Dedifferentiated amniotic fluid mesenchymal stem cell (primary cell): ENCODE measurements at regions not wholly inside any gene's neighbourhood (a gene's known extent, or its start where the extent isn't known, plus 50 kb on each side); places are given as distances from the start of the nearest gene placed in this dataset.
"Not testable (repeated sequence)": the region's sequence is repeated elsewhere in the genome, so short reads cannot be mapped to it uniquely, and the experiment has no call there.

Experiments
- DNase-seq: peaks from one replicate; pipeline ENCODE4 v3.0.0-alpha.2; 2016; ENCODE audit errors: extremely low spot score

DNA sequence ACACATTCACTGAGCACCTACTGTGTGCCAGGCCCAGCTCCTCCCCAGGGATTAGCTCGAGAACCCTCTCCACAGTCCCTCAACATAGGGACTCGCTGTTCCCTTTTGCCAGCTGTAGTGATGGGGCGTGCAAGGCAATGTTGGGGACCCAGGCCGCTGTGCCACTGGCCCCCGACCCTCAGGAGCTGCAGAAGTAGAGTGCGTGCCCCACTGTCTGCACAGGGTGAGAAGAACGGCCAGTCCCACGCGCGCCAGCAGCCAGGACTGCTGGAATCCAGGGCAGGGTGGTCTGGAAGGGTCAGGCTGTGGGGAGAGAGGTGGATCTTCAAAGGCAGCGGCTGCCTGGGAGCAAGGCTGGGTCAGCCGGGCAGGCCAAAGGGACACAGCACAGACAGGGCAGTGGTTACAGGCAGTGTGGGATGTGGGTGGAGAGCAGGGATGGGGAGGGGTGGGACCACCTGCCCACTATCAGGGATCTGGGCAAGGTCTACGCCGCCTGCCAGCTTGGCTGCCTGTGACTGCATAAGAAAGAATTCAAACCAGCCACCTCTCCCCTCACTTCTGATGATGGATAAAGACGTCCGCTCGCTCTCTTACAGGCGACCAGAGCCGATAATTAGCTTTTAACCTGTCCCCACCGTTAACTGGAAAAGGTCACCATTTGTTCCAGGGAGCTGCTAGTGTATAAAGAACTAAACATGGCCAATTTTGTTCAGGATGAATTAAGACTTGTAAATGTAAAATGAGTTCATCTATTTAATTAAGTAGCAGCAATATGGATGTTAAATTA, 86.7 kb upstream of the GSE1 start:
- no peak for DNase-seq

DNA sequence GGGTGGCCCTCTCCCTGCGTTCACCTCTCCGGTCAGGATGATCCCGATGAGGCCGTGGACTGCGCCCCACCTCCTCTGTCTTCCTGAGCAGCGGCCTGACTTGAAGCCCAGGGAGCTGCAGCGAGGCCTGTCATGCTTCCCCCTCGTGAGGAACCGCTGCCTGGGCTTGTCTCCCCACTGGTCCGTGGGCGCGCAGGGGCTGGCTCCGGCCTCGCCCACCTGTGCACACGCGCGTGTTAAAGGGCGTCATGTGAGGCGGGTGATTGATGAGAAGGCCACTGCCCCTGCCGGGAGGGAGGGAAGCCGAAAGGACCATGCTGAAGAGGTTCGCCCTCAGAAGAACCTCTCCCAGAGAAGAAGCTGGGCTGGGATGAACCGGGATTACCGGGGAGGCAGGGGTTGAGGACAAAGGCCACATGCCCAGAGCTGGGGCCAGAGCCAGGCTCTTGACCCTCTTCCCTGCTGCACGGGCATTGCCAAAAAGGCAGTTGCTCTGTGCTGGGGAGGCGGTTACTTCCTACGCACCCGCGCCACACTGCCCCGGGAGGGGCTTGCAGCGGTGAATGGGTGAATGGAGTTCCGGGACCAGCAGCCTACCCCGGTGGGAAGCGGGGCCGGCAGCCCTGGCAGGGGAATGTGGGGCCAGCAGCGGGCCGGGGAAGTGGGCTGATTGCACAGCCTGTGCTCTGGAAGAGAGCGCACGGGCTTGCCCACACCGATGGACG, 85.9 kb upstream of the GSE1 start:
- no peak for DNase-seq

DNA sequence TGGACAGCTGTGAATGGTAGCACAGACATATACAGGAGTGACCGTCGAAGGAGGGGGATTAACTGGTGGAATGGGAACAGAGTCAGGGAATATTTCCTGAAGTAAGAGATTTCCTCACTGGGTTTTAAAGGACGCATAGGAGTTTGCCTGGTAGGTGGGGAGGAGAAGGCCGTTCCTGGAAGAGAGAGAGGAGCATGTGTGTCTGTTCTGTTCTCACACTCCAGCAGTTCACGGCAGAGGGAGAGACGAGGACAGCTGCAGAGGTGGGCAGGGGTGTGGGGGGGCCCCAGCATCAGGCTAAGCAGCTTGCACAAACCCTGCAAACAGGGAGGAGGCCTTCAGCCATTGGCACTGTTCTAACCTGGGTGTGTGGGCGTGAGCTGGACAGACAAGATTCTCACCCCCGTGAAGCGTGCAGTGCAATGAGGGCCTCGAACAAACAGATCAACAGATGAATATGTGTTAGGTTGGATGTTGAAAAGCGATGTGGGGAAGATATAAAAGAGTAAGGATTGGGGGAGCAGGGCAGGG, 85.3 kb upstream of the GSE1 start:
- DNase-seq: no peak

DNA sequence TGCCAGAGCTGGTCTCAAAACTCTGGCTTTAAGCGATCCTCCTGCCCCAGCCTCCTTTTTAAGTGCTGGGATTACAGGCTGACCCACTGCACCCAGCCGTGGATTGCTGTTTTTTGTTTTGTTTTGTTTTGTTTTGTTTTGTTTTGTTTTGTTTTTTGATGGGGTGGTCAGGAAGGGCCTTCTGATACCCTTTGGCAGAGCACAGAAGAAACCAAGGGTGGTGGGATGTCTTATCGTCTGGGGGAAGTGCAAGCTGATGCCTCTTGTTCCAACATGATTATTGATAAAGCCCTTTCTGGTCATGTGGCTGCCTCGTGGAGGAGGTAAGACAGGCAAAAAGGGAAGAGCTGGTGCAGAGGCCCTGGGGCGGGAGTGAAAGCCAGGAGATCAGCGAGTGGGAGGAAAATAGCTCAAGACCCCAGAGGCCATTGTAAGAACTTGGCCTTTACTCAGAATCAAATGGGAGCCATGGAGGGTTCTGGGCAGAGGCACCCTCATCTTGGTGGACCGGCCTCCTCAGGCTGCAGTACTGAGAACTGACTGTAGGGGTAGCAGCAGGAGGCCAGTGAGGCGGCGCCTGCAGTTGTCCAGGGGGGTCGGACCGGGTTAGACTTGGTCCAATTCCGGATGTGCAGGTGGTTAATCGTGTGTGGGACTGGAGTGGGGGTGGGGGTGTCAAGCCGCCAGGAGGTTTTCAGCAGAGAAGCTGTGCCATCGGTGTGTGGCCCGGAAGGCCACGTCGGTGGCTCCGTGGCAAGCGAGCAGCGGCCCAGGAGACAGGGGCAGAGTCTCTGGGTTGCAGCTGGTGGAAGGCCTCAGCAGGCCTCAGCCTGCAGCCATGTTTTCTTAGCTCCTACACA, 84.4 kb upstream of the GSE1 start:
- no peak for DNase-seq

DNA sequence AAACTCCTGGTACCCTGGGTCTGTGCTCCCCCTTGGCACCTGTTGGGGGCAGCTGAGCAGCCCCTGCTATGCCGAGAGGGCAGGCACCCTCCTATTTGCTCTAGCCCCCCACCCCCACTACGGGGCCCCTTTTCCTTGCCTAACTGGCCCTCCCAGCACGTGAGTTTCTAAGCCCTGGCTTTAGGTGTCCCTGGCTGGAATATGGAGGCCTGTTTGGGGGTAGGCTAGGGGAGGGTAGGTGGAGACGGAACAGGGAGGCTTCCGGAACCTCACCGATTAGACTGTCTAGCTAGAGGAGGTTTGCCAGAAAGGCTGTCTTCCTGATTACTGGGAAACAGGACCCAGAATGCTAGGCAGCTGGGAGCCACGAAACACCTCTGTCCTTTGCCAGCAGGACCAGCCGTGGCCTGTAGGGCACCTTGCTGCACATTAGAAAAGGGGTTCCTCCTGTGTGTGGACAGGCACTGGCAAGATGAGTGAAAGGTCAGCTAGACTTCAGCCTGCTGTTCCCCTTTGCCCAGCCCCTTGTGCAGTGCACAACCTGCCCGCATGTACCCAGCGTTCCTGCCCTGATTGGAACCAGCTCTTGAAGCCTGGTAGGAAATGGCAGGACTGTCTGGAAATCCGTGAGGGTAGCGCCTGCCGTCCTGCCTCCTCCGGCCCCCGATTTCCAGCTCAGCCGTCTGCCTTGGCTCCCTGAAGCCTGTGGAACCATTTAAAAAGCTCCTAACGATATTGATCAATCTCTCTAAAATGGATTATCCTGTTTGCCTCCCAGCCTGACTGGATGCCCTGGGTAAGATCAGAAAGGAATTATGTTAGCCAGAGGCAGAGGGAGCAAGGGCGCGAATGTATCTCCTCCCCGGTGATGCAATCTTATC, 83.4 kb upstream of the GSE1 start:
- no peak for DNase-seq

DNA sequence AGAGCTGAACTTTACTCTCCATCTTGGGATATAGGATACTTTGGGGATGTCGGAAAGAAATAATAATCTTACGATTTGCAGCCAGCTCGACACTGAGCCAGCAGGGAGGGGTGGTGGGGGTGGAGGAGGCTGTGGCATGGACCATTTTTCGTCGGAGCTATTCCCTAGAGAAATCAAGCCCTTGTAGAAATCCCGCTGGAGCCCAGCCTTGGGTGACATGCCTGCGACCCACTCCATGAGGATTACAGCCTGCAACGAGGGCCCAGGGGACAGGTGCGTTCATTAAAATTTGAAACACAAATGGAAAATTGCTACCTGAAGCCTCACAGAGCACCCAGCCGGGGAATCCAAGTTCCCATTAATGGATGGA, 82.8 kb upstream of the GSE1 start:
- no peak for DNase-seq

DNA sequence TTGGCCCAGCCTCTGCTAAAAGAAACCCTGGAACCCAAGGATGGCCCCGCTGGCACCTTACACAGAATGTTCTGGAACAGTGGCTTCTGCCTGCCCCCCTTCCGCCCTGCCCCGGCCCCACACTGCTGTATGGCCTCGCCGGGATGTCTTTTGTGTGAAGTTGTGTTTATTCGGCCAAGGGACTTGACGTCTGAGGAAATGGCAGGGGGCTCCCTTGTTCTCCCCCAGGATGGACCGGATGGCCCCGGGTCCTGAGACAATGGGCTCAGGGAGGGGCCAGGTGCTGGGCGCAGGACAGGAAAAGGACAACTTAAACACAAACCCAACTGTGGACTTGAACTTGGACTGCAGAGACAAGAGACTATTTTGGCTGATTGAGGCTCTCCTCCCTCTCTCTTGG, 81.6 kb upstream of the GSE1 start:
- no peak for DNase-seq

DNA sequence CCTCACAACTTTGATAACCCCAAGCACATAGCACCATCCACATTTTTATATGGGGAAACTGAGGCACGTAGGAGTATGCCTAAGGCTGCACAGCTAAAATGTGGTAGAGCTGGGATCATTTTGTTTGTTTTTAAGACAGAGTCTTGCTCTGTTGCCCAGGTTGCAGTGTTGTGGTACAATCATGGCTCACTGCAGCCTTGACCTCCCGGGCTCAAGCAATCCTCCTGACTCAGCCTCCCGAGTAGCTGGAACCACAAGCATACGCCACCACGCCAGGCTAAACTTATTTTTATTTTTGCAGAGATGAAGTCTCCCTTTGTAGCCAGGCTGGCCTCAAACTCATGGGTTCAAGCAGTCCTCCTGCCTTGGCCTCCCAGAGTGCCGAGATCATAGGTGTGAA, 81.0 kb upstream of the GSE1 start:
- no peak for DNase-seq

DNA sequence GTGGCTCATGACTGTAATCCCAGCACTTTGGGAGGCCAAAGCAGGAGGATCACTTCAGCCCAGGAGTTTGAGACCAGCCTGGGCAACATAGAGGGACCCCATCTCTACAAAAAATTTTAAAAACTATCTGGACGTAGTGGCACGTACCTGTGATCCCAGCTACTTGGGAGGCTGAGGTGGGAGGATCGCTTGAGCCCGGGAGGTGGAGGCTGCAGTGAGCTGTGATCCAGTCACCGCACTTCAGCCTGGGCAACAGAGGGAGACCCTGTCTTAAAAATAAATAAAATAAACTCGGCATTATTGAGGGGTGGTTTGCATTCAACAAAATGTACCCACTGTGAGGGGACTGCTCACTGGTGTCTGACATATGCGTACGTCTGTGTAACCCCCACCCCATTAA, 79.5 kb upstream of the GSE1 start:
- not testable (repeated sequence) for DNase-seq

DNA sequence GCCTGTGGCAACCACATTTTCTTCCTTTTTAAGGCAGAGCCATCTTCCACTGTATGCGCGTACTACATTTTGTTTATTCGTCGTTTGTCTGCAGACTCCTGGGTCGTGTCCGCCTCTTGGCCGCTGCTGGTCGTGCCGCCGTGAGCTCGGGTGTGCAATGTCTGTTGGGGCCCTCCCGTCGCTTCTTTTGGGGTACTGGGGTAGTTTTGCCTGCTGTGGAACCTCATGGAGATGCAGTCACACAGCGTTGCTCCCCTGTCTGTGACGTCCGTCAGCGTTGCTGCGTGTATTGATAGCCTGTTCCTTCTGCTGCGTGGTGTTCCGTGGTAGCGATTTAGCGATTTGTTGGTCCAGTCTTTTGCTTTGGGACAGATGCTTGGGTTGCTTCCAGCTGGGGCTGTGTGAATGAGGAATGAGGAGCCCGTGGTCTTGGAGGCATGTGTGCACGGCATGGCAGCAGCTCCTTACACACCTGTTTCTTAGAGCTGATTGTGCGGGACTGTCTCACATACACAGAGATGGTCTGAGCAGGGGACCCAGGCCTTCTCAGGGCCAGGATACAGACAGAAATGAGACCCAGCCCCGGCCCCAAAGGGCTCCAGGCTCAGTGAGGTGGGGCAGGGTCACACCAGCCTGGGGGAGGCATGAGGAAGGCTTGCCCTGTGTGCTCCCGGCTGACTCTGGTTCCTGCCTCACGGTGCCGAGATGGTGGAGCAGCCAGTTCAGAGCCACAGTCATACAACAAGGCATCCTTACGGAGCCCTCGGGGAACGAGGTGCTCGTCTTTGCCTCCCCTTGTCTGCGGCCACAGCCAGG, 78.4 kb upstream of the GSE1 start:
- DNase-seq: no peak

DNA sequence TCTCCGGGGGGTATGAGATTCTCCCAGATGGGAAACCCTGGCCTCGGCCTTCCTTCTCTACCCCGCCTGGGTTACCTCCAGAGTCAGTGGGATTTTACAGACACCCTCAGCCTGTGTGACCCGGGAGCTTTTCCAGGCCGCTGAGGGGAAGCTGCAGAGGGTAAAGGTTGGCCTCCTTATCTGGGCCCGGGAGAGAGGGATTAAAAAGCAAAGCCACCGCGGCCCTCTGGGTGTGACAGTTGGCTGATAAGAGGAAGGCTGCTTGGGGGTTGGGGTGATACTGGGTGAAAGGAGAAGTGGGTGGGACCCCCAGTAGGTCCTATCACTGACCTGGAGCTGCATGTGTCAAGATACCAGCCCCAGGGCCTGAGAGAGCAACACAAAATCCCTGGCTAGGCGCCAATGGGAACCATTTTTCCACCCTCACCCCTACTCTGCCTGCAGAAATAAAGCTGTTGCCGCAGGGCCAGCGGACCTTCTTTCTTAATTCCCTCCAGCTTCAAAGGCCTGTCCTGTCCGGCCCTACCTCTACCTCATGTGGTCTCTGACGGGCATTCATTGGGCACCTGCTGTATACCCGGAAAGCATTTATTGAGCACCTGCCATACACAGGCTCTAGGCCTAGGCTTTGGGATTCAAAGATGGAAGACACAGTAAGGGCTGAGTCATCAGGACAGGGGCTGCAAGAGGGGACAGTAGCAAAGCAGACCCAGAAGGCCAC, 77.6 kb upstream of the GSE1 start:
- no peak for DNase-seq

DNA sequence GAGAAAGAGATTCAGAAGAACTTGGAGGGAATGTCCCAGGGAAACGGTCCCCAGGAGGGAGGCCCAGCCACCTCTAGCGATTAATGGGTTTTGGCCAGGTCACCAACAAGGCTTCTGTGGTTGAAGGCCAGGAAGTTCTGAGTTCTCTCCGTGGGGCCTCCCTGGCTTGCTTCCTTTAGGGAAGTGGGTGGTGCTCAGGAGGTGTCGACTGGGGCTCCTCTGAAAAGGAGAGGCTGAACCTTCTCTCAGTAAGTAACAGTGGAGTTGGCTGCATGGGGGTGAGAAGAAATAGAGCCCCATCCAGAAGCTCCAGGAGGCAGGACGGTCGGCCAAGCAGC, 77.1 kb upstream of the GSE1 start:
- DNase-seq: no peak

DNA sequence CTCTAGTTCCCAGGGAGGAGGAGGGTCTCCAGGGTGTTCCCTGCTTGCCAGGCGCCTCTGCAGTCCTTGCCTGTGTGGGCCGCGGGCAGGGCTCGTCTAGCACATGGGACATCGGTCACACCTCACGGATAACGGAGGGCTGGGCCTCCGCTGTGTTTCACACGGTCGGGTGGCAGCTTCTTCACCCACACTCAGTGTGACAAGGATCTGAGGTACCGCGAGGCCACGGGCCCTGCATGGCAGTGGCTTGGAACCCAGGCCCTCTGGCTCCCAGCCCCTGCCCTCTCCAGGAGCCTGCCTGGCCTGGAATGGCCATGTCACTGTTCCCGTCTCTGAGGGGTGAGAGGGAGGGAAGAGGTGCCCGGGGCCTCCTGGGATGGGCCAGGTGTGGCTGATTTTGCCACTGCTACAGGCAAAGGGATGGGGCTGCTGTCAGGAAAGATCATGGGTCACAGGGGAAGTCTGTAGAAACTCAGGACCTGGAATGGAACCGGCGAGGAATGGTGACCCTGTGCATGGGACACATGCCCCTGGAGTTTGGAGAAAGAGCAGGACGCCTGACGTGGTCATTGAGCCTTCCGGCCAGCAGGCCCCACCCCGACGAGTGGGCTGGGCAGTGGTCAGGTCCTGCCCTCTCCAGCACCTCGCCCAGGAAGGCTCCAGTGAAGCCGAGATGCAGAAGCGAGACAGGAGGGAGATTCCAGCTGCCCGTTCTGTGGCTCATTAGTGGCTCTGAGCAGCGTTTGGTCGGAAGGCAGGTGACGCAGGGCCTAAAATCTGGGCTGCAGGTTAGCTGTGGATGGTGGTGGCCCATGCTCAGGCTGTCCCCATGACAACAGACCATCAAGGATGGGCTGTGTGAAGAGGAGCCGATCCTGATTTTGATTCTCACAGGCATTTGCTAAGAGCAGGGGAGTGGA, 76.5 kb upstream of the GSE1 start:
- no peak for DNase-seq

DNA sequence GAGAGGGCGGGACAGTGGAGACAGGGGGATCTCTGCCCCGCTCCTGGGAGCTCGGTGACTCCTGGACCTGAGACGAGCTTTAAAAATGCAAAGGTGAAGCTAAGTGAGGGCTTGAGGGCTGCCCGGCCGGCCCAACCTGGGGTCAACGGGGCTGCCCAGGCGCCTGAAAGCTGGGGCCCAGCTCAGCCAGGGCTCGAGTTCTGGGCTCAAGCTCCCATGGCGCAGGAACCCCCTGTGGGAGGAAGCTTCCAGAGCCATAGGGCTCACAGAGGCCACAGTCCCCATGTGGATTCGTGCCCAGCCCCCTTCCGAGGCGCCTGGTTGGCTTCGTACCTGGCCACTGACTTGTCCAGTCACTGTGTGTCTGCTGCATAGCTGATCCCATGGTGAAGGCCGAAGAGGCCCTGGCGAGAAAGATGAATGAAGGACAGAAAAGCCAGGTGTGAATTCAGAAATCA, 75.8 kb upstream of the GSE1 start:
- DNase-seq: no peak

DNA sequence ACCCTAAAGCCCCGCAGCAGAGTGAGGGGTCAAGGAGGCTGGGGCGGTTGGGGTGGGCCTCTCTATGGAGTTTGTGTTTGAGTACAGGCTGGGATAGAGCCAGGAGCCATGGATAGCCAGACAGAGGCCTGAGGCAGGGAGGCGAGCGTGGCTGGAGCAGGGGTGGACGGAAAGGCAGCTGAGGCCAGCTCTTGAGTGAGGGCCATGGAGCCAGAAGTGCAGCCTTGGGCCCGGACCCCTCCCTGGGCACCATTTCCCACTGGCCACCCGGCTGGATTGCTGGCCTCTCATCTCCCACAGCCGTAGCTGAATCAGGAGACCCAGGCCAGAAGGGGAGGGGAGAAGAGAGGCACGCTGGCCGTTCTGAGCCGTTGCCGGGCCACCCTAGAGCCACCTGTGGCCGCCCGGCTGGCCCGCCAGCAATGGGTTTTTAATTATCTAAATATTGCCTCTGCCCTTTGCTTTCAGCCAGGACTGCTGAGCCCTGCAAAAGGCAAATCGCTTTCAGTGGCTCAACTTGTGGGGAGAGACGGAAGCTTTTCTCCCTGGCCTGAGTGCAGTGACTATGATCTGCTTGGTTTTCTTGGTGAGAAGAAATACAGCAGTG, 75.2 kb upstream of the GSE1 start:
- DNase-seq: no peak

DNA sequence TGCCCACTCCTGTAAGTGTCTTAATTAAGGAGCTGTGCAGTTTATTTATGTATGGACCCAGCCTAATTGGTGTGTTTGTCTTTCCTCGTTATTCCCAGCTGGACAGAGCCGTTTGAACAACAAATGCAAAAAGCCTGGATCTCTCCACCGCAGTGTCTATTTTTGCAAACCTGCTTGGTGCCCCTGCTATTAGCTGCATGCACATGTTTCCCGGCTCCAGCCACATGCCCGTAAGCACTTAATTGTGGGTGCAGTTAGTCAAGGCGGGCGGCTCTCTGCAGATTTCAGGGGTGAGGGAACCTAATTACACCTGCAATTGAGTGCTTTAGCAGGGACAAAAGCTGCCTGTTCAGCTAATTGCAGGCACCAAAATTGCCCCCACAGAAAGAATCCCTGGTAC, 74.0 kb upstream of the GSE1 start:
- no peak for DNase-seq

DNA sequence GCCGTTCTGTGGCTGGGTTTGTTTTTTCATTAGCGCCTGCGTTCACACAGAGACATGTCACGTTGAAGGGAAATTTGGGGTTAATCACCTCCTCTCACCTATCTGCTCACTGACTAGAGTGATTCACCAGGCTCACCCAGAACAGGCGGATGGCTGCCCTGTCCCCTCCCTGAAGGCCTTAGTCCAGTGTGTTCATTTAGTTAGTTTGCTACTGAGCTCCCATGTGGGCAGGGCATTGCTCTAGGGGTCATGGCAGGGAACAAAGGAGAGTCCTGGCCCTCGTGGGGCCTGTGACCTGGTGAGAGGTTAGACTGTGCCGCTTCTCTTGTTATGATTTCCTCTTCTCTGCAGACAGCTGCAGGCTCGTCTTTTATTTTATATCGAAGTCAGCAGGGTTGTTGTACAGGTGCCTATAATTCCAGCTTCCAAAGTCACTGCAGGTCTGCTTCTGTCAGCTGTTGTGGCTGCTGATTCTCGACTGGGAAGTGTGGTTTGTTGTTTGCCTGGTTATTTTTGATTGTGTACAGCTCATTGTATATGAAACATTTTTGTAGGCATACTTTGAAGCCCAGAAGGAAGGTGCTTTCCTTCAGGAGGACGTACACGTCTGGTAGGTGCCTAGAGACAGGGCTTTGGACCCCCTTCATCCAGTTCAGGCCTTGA, 73.4 kb upstream of the GSE1 start:
- no peak for DNase-seq

DNA sequence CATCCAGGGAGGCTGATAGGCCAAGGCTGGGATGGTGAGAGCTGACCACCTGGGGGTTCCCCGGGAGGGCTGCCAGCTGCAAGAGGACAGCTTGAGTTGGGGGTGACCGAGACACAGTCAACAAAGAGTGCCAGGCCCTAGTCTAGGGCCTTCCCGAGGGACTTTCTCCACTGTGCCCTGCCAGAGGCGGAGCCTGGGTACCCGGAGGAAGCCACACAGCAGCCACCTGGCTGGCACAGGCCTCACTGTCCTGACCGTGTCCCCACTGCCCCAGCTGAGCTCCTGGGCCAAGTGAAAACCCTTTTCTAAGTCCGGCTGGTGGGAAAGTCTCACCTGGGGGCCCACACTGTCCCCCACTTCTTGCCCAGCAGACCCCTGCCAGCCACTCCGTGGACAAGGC, 71.9 kb upstream of the GSE1 start:
- no peak for DNase-seq
